ENCODE measurements at regions not wholly inside any gene's neighbourhood (a gene's known extent, or its start where the extent isn't known, plus 50 kb on each side); places are given as distances from the start of the nearest gene placed in this dataset.

- Histone ChIP-seq H3K4me1 (ENCODE audit: insufficient read depth, poor library complexity, severe bottlenecking) (no peaks in the 10 kb centered on the region), H3K36me3 (ENCODE audit: low read depth) (no peaks in the 10 kb centered on the region), H3K9me3 (ENCODE audit: severe bottlenecking) (no peaks in the 10 kb centered on the region), H3K27me3 (ENCODE audit: insufficient read depth, poor library complexity, severe bottlenecking) (no peaks in the 10 kb centered on the region), H3K4me3 (ENCODE audit: severe bottlenecking) (no peak overlapping the region), H3K27ac (ENCODE audit: poor library complexity, severe bottlenecking) (no peak overlapping the region)
- no peak for TF ChIP-seq CTCF (IDR thresholded peaks at IDR 0.05; ENCODE audit: poor library complexity, severe bottlenecking)
- DNase-seq (ENCODE audit: low spot score) (no peak), ATAC-seq (ENCODE audit: low read depth) (no peak)
Observed at GRCh38 chrX:93580634-93581033, 92.7 kb downstream of the NAP1L3 start.

GRCh38 chrX:93538575-93538974 lies 134.8 kb downstream of the NAP1L3 start:
- no peak for ATAC-seq (ENCODE audit: low read depth)

GRCh38 chrX:93528917-93529316 lies 144.5 kb downstream of the NAP1L3 start:
- H3K27me3 ChIP-seq (ENCODE audit: insufficient read depth, poor library complexity, severe bottlenecking), result no peaks in the 10 kb centered on the region
- no peak overlapping the region for H3K27ac ChIP-seq (ENCODE audit: poor library complexity, severe bottlenecking)
- no peak overlapping the region for H3K4me3 ChIP-seq (ENCODE audit: severe bottlenecking)
- no peak for TF ChIP-seq CTCF (IDR thresholded peaks at IDR 0.05; ENCODE audit: poor library complexity, severe bottlenecking)
- ATAC-seq (ENCODE audit: low read depth), result no peak
- no peaks in the 10 kb centered on the region for H3K9me3 ChIP-seq (ENCODE audit: severe bottlenecking)
- no peaks in the 10 kb centered on the region for H3K36me3 ChIP-seq (ENCODE audit: low read depth)
- no peaks in the 10 kb centered on the region for H3K4me1 ChIP-seq (ENCODE audit: insufficient read depth, poor library complexity, severe bottlenecking)
- DNase-seq (ENCODE audit: low spot score), result no peak

More at GRCh38 chrX:93538575-93538974, 134.8 kb downstream of the NAP1L3 start:
- DNase-seq (ENCODE audit: low spot score), result no peak
- Histone ChIP-seq H3K4me1 (ENCODE audit: insufficient read depth, poor library complexity, severe bottlenecking) (no peaks in the 10 kb centered on the region), H3K36me3 (ENCODE audit: low read depth) (no peaks in the 10 kb centered on the region), H3K4me3 (ENCODE audit: severe bottlenecking) (no peak overlapping the region), H3K27ac (ENCODE audit: poor library complexity, severe bottlenecking) (no peak overlapping the region), H3K9me3 (ENCODE audit: severe bottlenecking) (no peaks in the 10 kb centered on the region), H3K27me3 (ENCODE audit: insufficient read depth, poor library complexity, severe bottlenecking) (no peaks in the 10 kb centered on the region)
- TF ChIP-seq CTCF (IDR thresholded peaks at IDR 0.05; ENCODE audit: poor library complexity, severe bottlenecking), result peak; percentile 51

All from RWPE2 (cell line).